ENCODE measurements at regions not wholly inside any gene's neighbourhood (a gene's known extent, or its start where the extent isn't known, plus 50 kb on each side); places are given as distances from the start of the nearest gene placed in this dataset.

GRCh38 chrX:25527596-25527995, 511.8 kb upstream of the ARX start:
- TF ChIP-seq EZH2phosphoT487 (IDR thresholded peaks at IDR 0.05; ENCODE audit: borderline replicate concordance, low read length) (no peak), CTCF (conservative IDR thresholded peaks at IDR 0.05; ENCODE audit: low read depth, low read length) (no peak), EZH2 (IDR thresholded peaks at IDR 0.05; ENCODE audit: low read length, unreplicated experiment) (no peak)
